ENCODE measurements at regions not wholly inside any gene's neighbourhood (a gene's known extent, or its start where the extent isn't known, plus 50 kb on each side); places are given as distances from the start of the nearest gene placed in this dataset.

DNA sequence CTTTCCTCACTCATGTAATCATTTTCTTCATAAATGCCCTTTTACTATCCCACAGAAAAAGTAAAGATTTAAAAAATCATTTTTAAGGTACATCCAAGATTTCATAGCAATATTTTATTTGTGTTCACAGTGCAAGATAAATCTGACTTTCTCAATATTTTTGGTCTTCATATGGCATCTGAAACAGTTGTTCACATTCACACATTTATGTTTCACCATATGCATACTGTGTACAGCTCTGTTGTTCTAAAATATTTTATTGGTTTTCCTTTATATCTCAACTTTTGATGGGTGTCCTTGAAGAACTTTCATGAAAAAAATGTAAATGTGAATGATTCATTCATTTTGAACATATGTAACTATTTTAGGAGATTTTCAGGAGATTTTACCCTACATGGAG is 348.7 kb downstream of the SNAPC1 start:
- no peak overlapping the region for H3K27ac ChIP-seq
- TF ChIP-seq CTCF (IDR thresholded peaks at IDR 0.05) (no peak), ZFX (IDR thresholded peaks at IDR 0.05; ENCODE audit: borderline replicate concordance) (no peak)

GRCh38 chr14:62117010-62117750 is 355.0 kb downstream of the SNAPC1 start:
- TF ChIP-seq ZFX (IDR thresholded peaks at IDR 0.05; ENCODE audit: borderline replicate concordance), result no peak
- peak; percentile 30 for TF ChIP-seq CTCF (IDR thresholded peaks at IDR 0.05)
- no peak overlapping the region for H3K27ac ChIP-seq

- no peak overlapping the region for H3K27ac ChIP-seq
- TF ChIP-seq ZFX (IDR thresholded peaks at IDR 0.05; ENCODE audit: borderline replicate concordance) (no peak), CTCF (IDR thresholded peaks at IDR 0.05) (no peak)
Measured at GRCh38 chr14:62117751-62118105, 355.5 kb downstream of the SNAPC1 start.

- H3K27ac ChIP-seq, result no peak overlapping the region
- no peak for TF ChIP-seq ZFX (IDR thresholded peaks at IDR 0.05; ENCODE audit: borderline replicate concordance)
- TF ChIP-seq CTCF (IDR thresholded peaks at IDR 0.05), result no peak
Measured at GRCh38 chr14:62118461-62118860, 356.2 kb downstream of the SNAPC1 start.

GRCh38 chr14:62118871-62119270 is 356.7 kb downstream of the SNAPC1 start:
- no peak for TF ChIP-seq CTCF (IDR thresholded peaks at IDR 0.05)
- TF ChIP-seq ZFX (IDR thresholded peaks at IDR 0.05; ENCODE audit: borderline replicate concordance), result no peak
- no peak overlapping the region for H3K27ac ChIP-seq

GRCh38 chr14:62123961-62124360 is 361.7 kb downstream of the SNAPC1 start:
- no peak overlapping the region for H3K27ac ChIP-seq
- TF ChIP-seq ZFX (IDR thresholded peaks at IDR 0.05; ENCODE audit: borderline replicate concordance) (no peak), CTCF (IDR thresholded peaks at IDR 0.05) (no peak)

DNA sequence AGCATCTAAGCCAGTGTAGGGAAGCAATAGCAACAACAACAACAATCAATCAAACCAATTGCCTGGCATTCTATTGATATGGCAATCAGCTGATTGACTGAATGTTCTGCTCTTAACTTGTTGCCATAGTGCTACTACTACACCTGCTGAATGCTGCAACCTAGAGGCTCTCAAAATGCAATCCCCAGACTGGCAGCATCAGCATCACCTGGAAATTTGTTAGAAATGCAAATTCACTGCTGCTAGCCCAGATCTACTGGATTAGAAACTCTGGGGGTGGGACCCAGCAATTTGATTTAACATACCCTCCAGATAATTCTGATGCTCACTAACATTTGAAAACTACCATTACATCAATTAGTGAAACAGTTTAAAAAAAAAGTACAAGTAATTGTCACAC is 363.6 kb downstream of the SNAPC1 start:
- no peak for TF ChIP-seq CTCF (IDR thresholded peaks at IDR 0.05)
- no peak for TF ChIP-seq ZFX (IDR thresholded peaks at IDR 0.05; ENCODE audit: borderline replicate concordance)
- H3K27ac ChIP-seq, result no peak overlapping the region

Data from 22Rv1 (cell line).